ENCODE measurements at regions not wholly inside any gene's neighbourhood (a gene's known extent, or its start where the extent isn't known, plus 50 kb on each side); places are given as distances from the start of the nearest gene placed in this dataset.

GRCh38 chr10:107930037-107930436 is 765.5 kb upstream of the SORCS1 start:
- H3K9me3 Mint-ChIP-seq: peaks cover 3% of the 10 kb centered on the region
- no peak overlapping the region for H3K4me3 Mint-ChIP-seq
- no peak overlapping the region for H3K27ac Mint-ChIP-seq
- H3K4me1 Mint-ChIP-seq (ENCODE audit: unreplicated experiment): no peaks in the 10 kb centered on the region
- H3K27me3 Mint-ChIP-seq: no peaks in the 10 kb centered on the region
- DNase-seq (ENCODE audit: extremely low spot score, unreplicated experiment): no peak
- no peak for TF ChIP-seq CTCF (conservative IDR thresholded peaks at IDR 0.05)
- H3K36me3 Mint-ChIP-seq: no peaks in the 10 kb centered on the region

- no peak for TF ChIP-seq CTCF (conservative IDR thresholded peaks at IDR 0.05)
- Mint-ChIP-seq H3K27me3 (peaks cover 6% of the 10 kb centered on the region), H3K27ac (no peak overlapping the region)
These were observed 760.0 kb upstream of the SORCS1 start for GRCh38 chr10:107924458-107924857.

DNA sequence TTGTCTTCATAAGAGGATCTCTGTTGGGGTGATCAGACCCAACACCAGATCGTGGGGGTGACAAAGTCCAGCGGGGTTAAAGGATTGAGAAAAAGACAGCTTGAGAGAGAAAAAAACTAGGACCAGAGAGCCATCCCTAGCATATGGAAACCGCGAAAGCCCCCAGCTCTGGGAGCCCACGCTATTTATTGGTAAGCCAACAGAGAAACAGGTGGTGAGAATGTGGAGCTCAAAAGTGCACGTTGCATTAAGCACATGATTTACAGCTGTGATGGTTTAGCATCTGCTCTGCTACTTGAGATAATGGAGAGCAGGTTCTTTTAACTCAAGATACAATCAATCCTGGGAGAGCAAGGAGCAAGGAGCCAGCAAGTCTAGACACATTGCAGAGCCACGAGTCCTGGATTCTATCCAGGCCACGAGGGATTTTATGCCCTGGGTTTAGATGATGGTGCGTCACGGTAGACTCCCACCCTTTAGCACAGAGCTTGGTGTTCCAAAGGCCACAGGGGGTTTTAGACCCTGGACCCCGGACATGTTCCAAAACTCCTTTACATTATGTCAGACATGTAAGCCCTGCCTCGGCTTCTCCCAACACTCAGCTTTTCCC is 755.2 kb upstream of the SORCS1 start:
- no peaks in the 10 kb centered on the region for H3K9me3 Mint-ChIP-seq
- H3K27ac Mint-ChIP-seq: no peak overlapping the region
- H3K4me1 Mint-ChIP-seq (ENCODE audit: unreplicated experiment): peaks cover 4% of the 10 kb centered on the region
- TF ChIP-seq CTCF (conservative IDR thresholded peaks at IDR 0.05): no peak
- no peak for DNase-seq (ENCODE audit: extremely low spot score, unreplicated experiment)
- peaks cover 3% of the 10 kb centered on the region for H3K36me3 Mint-ChIP-seq
- H3K27me3 Mint-ChIP-seq: peaks cover 32% of the 10 kb centered on the region
- H3K4me3 Mint-ChIP-seq: no peak overlapping the region

More at GRCh38 chr10:107924458-107924857, 760.0 kb upstream of the SORCS1 start:
- no peak overlapping the region for H3K4me3 Mint-ChIP-seq
- H3K4me1 Mint-ChIP-seq (ENCODE audit: unreplicated experiment): no peaks in the 10 kb centered on the region
- no peaks in the 10 kb centered on the region for H3K36me3 Mint-ChIP-seq
- no peak for DNase-seq (ENCODE audit: extremely low spot score, unreplicated experiment)
- H3K9me3 Mint-ChIP-seq: peaks cover 3% of the 10 kb centered on the region

DNA sequence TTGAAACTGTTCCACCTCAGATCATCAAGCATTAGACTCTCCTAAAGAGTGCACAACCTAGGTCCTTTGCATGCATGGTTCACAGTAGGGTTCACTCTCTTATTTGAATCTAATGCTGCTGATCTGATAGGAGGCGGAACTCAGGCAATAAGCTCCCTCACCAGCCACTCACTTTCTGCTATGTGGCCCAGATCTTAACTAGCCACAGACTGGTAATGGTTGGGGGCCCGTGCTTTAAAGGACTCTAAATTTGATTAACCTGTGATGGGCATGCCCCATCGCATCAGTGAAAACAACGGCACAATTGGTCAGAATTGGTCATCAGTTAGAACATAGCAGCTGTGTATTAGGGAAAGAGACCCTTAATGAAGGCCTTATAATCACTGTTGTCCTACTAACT is 753.7 kb upstream of the SORCS1 start:
- TF ChIP-seq CTCF (conservative IDR thresholded peaks at IDR 0.05): no peak
- no peak for DNase-seq (ENCODE audit: extremely low spot score, unreplicated experiment)
- Mint-ChIP-seq H3K27ac (no peak overlapping the region), H3K27me3 (peaks cover 45% of the 10 kb centered on the region), H3K4me3 (no peak overlapping the region), H3K9me3 (no peaks in the 10 kb centered on the region), H3K36me3 (peaks cover 3% of the 10 kb centered on the region), H3K4me1 (ENCODE audit: unreplicated experiment) (peaks cover 14% of the 10 kb centered on the region)

- Mint-ChIP-seq H3K4me3 (peak overlapping the region; percentile 84), H3K27me3 (peaks cover 65% of the 10 kb centered on the region), H3K36me3 (peaks cover 3% of the 10 kb centered on the region), H3K9me3 (no peaks in the 10 kb centered on the region), H3K27ac (peak overlapping the region; percentile 44), H3K4me1 (ENCODE audit: unreplicated experiment) (peaks cover 15% of the 10 kb centered on the region)
- no peak for TF ChIP-seq CTCF (conservative IDR thresholded peaks at IDR 0.05)
- no peak for DNase-seq (ENCODE audit: extremely low spot score, unreplicated experiment)
These were observed 750.7 kb upstream of the SORCS1 start for GRCh38 chr10:107915215-107915610.

Measured in type B pancreatic cell (in vitro differentiated cells).